Ishikawa (cell line): ENCODE measurements at regions not wholly inside any gene's neighbourhood (a gene's known extent, or its start where the extent isn't known, plus 50 kb on each side); places are given as distances from the start of the nearest gene placed in this dataset.

Experiments used
- CREB1 ChIP-seq: IDR thresholded peaks from 2 replicates; pipeline ENCODE4 v1.6.1; 2012; ENCODE audit warnings: low read depth
- EP300 ChIP-seq: IDR thresholded peaks from 2 replicates; pipeline ENCODE4 v1.6.1; 2012; ENCODE audit warnings: borderline replicate concordance
- FOXM1 ChIP-seq: IDR thresholded peaks from 2 replicates; pipeline ENCODE4 v1.6.1; 2012; ENCODE audit warnings: low read depth, borderline replicate concordance
- RAD21 ChIP-seq: IDR thresholded peaks from 2 replicates; pipeline ENCODE4 v1.6.1; 2012; ENCODE audit warnings: low read depth
- TF ChIP-seq, protein P1 (sequence below): IDR thresholded peaks from 2 replicates; pipeline ENCODE4 v1.6.1; 2012
- TF ChIP-seq, protein P2 (sequence below): IDR thresholded peaks from 2 replicates; pipeline ENCODE4 v1.6.1; 2012

DNA sequence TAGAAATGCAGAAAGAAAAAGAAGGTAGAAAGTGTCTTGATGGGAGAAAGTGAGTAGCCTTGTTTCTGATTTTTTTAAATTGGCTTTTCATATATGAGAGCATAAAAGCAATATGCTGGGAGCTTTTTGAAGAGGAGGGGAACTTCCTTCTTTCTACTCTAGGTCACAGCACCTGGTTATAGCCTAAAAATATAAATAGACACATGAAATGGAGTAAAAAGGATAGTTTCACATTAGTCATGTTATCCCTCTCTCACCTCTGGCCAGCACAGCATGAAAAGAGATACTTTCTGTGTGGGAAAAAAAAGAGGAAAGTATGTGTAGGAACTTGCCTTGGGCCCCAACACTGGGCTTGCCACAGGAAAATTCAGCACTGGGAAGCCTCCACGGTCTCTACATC, 292.2 kb upstream of the ZWINT start:
- TF ChIP-seq EP300 (no peak), RAD21 (no peak), CREB1 (no peak), FOXM1 (no peak)
- TF ChIP-seq, protein P1, sequence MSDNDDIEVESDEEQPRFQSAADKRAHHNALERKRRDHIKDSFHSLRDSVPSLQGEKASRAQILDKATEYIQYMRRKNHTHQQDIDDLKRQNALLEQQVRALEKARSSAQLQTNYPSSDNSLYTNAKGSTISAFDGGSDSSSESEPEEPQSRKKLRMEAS = no peak
- TF ChIP-seq, protein P2, sequence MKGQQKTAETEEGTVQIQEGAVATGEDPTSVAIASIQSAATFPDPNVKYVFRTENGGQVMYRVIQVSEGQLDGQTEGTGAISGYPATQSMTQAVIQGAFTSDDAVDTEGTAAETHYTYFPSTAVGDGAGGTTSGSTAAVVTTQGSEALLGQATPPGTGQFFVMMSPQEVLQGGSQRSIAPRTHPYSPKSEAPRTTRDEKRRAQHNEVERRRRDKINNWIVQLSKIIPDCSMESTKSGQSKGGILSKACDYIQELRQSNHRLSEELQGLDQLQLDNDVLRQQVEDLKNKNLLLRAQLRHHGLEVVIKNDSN = no peak
